OCI-LY3 (cell line): ENCODE measurements at regions not wholly inside any gene's neighbourhood (a gene's known extent, or its start where the extent isn't known, plus 50 kb on each side); places are given as distances from the start of the nearest gene placed in this dataset.

ENCODE experiments used
- CTCF ChIP-seq: fragments of 200-600, 300-600 bp; sonication (generic); IDR thresholded peaks from 2 replicates; pipeline ENCODE4 v1.5.1; 2014; ENCODE audit warnings: antibody characterized with exemption, low read length, low read depth
- EZH2phosphoT487 ChIP-seq: fragments of 200-600 bp; shearing (Covaris generic); IDR thresholded peaks from 2 replicates; pipeline ENCODE4 v1.6.1; 2018; ENCODE audit warnings: antibody characterized with exemption, mixed run types, low read depth

- TF ChIP-seq CTCF (no peak), EZH2phosphoT487 (no peak)
Measured at GRCh38 chr6:84973606-84974005, 209.2 kb upstream of the TBX18 start.
